Inflammatory macrophage (primary cell): ENCODE measurements at regions not wholly inside any gene's neighbourhood (a gene's known extent, or its start where the extent isn't known, plus 50 kb on each side); places are given as distances from the start of the nearest gene placed in this dataset.
A peak's percentile ranks its signal among the peaks of the same experiment; 100 is the strongest.

Experiments used
- DNase-seq, 2 donors: peaks; one replicate each; pipeline ENCODE4 v3.0.0-alpha.2; 2020 to 2022

DNA sequence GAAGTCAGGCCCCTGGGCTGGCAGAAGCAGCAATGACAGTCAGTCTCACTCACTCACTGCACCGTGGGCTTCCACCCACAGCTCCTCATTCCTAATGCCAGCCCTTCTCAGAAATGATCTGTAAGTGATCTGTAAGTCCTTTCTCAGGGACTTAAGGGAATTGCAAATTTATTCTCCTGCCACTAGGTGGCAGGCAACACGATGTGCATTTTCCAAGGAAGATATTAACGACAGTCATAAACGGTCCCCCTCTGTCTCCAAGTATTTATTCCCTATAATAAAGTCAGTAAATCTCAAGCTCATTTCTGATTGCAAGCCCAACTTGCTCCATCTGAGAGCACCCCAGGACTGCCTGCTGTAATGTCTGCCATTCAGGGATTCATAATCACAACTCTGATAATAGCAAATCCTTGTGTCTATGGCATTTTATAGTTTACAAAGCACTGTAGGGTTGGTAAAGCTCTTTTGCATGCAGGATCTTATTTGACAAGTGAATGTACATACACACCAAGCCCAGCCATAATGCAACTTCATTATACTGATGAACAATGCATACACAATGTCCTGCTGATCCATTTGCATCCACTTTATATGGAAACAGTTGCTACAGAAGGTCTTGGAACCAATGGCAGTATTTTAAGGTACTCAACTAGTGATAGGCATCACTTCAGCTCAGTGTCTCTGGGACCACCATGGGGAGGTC is 380.5 kb upstream of the CAMK1G start:
- peak; percentile 34 to 49 for DNase-seq

DNA sequence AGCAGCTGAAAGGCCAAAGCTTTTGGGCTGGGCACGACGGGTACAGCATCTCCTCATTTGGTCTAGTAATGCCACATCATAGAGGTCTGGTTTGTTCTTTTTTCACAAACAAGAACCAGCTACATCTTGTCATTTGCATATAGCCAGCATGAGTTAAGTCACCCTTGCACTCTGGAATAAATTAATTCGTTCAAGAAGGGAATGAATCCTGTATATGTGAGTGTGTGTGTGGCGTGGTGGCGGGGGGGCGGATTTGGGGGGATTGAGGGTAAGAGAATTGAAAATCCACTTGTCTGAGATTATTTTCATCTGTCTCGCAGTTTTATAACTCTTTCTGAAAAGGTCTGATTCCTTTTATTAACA is 380.0 kb upstream of the CAMK1G start:
- DNase-seq = no peak

DNA sequence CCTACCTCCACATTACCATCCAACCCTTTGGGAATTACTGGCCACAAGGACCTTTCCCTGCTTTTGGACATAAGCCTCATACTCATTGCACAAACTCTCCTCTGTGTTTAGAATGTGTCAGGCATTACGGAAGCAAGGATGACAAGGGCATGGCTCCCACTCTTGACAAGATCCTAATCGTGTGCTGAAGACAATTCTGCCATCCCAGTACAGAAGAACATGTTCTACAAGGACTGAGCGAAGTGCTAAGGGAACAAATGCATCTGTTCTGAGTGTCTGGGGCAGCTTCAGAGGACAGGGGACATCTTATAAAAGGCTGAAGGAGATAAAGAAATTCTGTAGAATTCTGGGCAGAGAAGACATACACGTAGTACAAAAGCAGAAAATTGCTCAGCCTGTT is 378.5 kb upstream of the CAMK1G start:
- no peak for DNase-seq

DNA sequence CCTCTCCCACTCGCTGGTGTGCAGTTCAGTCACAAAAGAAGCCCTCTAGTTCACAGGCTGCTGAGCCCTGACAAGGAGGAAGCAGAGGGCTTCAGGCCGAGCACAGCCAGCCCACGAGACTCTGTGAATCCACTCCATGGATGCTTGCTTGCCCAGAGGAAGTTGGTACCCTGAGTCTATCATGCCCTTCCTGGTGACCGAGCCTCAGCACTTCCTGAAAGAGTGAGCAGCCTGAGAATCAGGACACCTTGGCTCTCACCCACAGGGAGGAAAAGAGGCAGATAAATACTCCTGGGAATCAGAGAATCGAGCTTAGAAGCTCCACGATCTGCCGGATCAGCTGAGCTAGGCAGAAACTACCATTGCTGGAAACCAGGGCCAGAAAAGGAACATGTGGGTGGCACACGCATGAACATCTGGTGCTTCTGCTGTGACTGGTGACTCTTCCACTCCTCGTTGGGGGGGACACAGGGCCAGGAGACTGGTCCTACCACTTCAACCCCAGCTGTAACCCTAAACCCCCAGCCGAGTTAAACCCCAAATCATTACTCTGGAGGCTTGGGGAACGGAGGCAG is 376.3 kb upstream of the CAMK1G start:
- DNase-seq = peak; percentile 20 to 27

DNA sequence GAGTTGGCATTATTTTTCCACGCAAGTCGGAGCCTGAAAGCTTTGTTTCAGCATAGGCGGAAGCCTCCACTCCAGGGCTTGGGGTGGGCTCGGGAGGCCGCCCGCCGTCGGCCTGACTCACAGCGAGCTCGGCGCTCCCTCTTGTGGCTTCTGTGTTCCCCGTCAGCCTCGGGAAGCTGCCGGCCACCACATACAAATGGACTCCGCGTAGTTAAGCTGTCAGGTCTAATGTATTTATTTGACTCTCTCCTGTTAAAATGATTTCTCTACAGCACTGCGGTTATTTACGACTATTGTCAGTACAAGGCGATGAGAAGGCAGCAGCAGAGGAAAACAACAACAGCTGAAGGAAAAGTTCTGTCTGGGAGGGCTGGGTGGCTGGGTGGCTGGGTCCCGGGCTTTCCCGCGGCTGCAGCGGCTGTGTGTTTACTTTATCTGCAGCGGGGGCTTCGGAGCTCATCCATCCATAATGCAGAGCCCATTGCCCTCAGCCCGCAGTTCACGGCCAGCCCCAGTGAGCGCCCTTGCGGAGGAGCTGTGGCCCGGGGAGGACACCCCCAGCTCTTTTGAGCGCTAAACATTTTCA is 375.7 kb upstream of the CAMK1G start:
- DNase-seq = peak; percentile 8 to 32

GRCh38 chr1:209208648-209209047 is 374.9 kb upstream of the CAMK1G start:
- DNase-seq = no peak

DNA sequence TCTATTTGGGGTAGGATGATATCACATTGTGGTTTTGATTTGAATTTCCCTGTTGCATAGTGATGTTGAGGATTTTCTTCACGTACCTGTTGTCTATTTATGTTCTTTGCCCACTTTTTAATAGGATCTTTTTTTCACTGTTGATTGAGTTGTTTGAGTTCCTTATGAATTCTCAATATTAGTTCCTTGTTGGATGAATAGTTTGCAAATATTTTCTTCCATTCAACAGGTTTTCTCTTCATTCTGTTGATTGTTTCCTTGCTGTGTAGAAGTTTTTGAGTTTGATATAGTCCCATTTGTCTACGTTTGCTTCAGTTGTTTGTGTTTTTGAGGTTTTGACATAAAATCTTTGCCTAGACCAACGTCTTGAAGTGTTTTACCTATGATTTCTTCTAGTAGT is 369.5 kb upstream of the CAMK1G start:
- no peak for DNase-seq

- no peak for DNase-seq
These were observed 367.7 kb upstream of the CAMK1G start for GRCh38 chr1:209215826-209216225.

DNA sequence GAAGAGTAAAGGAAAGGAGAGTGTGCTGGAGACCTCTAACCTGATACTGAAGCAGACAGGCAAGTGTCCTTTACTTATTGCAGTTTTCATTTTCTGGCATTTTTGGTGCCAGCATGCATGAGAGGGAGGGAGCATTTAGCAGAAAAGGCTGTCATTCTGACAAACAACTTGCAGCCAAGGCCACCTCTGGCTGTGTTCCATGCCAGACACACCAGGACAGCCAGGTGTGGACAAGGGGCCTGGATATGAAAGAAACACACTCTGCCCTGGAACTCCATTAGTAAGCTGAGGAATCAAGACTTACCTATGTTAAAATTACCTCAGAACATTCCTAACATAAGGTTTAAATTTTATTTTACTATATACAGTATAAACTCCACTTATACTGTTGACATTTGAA is 365.4 kb upstream of the CAMK1G start:
- DNase-seq = no peak

DNA sequence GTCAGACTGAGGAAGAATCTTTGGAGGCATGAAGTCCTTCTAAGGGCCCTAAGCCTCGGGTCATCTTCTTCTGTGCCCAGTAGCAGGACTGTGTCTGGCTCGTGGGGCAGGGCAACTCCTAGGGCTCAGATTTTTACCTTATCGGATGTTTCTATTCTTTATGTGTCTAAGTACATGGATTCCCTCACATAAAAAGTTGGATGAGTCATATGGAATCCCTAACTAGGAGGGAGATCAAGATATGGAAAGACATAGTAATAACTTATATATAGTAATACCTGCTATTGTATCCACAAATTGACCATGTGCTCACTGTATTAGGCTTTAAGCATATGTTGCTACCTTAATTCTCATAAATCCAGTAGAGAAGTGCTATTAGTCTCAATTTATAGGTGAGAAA is 364.5 kb upstream of the CAMK1G start:
- DNase-seq = no peak

GRCh38 chr1:209219791-209220524 is 363.6 kb upstream of the CAMK1G start:
- no peak for DNase-seq

DNA sequence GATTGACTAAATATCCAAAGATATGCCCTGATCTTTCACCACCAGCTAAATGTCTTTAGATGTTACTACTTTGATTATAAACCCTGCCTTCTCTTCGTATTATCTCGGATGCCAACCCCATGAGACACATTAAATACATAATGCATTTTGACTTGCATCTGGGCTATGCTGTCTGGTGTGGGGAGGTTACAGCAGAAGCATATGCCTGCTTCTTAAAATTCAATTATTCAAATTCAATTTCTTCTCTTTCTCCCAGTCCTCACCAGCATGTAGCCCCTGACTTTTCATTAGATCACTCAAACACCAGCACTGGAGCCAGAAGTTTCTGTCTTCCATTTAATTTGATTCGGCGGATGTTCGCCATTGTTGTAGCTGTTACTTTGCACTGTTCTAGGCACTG is 360.7 kb upstream of the CAMK1G start:
- DNase-seq = no peak

DNA sequence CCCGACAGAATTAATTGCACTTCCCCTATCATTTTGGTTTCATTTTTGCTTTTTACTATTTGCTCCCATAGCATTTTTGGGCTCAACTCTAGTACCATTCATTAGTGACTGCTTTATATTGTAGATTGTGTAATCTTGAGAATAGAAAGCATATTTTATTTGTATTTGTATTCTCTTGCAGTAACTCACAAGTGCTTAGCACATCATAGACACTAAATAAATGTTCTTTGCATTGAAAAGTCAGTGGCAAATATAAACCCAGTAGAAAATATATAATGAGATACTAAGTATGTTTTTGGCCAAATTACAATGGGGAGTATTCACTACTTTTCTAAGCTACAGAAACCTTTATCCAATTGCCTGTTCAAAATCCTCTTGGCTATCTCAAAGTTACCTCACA is 359.7 kb upstream of the CAMK1G start:
- no peak for DNase-seq

DNA sequence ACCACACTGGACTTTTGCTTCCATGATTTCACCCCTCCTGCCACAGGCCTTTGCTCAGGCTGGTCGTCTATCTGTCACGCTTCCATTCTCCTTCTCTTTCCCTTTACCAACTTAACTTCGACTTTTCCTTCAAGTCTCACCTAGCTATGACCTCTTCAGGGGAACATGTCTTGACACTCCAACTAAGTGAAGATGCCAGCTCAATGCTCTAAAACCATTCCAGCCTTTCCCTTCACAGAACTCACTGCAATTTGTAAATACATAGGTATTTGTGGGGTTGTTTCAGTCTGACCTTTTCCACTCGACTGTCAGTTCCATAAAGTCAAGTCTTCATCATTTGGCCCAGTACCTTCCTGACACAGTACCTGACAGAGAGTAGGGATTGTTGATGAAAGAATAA is 358.6 kb upstream of the CAMK1G start:
- no peak for DNase-seq

DNA sequence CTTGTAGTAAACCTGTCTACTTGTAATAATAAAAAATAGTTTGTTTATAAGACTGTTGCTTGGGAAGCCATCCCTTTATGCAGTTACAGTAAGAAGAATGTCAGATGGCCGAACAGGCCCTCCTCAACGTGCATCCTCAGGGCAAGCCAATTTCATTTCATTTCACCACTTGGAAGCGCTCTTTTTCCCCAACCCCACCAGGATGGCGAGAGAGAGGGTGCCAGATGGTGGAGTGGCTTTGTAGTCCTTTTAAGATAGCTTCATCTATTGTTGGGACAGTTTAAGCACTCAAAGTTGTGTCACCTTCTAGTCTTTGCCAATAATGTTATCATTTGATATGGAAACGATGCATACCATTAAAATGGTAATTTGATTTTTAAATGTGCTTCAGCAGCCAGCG is 356.3 kb upstream of the CAMK1G start:
- DNase-seq = no peak

DNA sequence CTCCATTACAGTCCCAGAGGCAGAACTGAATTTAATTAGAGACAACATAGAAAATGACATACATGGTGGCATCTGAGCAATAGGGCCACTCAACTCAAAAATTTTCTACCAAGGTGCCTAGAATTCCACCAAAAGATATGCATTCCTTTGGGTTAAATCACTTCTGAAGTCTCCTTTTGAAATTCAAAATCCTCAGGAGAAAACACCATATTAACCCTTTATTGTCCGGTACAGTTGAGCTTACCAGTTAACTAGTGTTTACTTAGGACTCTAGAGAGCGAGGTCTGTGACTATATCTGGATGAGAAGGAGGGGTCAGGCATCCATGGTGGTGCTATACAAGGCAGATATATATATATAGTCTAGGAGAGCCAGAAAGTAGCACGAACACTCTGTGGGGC is 355.6 kb upstream of the CAMK1G start:
- DNase-seq = no peak

DNA sequence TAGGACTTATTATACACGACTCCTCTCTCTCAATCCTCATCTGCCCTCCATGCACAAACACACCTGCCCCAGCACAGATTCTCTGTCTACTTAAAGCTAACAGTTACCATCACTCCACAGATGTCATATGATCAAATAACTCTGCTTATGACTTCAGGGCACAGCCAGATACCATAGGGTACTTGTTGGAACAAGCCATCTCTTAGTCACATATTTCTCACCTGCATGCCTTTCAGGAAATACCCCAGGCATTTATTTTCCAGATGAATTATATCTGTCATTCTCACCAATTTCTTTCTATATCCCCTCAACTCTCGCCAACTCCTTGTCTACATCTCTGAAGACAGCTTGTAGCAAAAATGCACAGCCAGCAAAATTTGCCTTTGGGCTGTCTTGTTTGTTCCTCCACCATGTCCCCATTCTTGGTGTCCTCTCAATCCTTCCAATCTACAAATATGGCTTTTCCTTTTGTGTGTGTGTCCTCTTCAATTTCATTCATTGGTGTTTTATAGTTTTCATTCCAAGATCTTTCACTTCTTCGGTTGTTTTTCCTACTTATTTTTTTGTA is 353.9 kb upstream of the CAMK1G start:
- no peak for DNase-seq

- DNase-seq = no peak
These were observed 353.2 kb upstream of the CAMK1G start for GRCh38 chr1:209230314-209230713.

- DNase-seq = no peak
These were observed 351.9 kb upstream of the CAMK1G start for GRCh38 chr1:209231476-209232156.

- no peak for DNase-seq
These were observed 351.3 kb upstream of the CAMK1G start for GRCh38 chr1:209232197-209232596.

GRCh38 chr1:209232759-209233158 is 350.8 kb upstream of the CAMK1G start:
- DNase-seq = no peak

DNA sequence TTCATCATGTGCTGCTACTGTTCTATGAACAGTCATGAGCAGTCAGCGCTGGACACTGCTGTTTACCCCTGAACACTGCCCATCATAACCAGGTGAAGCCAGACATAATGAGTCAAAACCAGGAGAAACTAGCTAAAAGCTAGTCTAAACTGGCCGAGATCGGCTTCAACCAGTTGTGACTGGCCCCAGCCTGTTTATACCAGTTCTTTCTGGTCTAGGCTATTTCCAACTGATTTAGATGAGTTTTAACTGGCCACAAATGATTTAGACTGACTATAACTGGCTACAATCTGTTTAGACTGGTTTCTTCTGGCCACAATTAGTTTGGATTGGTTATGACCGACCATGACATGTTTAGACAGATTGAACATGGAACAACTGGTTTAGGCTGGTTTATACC is 348.3 kb upstream of the CAMK1G start:
- DNase-seq = no peak

DNA sequence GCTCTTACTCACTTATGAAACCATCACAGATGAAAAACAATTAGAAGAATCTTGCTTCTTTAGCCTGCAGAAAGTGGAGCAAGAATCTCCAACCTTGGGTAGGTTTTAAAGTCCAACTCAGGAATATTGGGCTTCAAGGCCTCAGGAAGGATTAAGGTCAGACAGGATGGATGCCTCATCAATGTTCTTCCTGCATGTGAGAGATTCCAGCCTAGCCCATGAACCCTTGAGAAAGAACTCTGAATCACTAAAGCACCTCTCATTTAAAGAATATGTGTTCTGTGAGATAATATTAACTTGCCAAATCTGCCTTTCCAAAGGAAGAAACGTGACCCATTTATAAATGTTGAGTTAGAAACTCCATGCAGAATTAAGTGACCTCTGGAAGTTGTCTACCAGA is 345.2 kb upstream of the CAMK1G start:
- no peak for DNase-seq
